HEK293 (cell line): ENCODE measurements at regions not wholly inside any gene's neighbourhood (a gene's known extent, or its start where the extent isn't known, plus 50 kb on each side); places are given as distances from the start of the nearest gene placed in this dataset.

ENCODE experiments used
- CTCF ChIA-PET: fragments of 350-600 bp; formaldehyde crosslinking; extraction: SDS; loops from one replicate; lab custom pipeline; 2021; ENCODE audit warnings: antibody characterized with exemption; lab: Yijun Ruan, JAX
- POLR2A ChIA-PET: fragments of 300-600 bp; formaldehyde crosslinking; extraction: SDS; loops from one replicate; lab custom pipeline; 2020; ENCODE audit warnings: antibody characterized with exemption, inconsistent platforms; lab: Yijun Ruan, JAX
- H3K27ac ChIP-seq: fragments of 200-500 bp; sonication (Bioruptor generic); 2 replicates; pipeline ENCODE4 v1.5.1; 2014; ENCODE audit warnings: low read depth, low read length, control low read depth, inconsistent platforms; ENCODE audit errors: extremely low read depth
- H3K36me3 ChIP-seq, 2 experiments: fragments of 200-500 bp in 1 of 2; sonication (Bioruptor generic) in 1 of 2; 1 replicate in 1 of 2; 2 replicates in 1 of 2; pipeline ENCODE4 v1.5.1; 2014 to 2017; ENCODE audit warnings: inconsistent platforms in 2 of 2, low read length in 2 of 2; ENCODE audit not compliant: control insufficient read depth in 2 of 2, insufficient read depth in 1 of 2
- H3K4me1 ChIP-seq: fragments of 200-500 bp; sonication (Bioruptor generic); 2 replicates; pipeline ENCODE4 v1.5.1; 2014; ENCODE audit warnings: mild to moderate bottlenecking, low read length, inconsistent platforms; ENCODE audit not compliant: control insufficient read depth, insufficient read depth
- H3K4me3 ChIP-seq: 2 replicates; pipeline ENCODE4 v1.5.1; 2011; ENCODE audit warnings: low read depth, mild to moderate bottlenecking, control low read depth, low read length, moderate library complexity
- H3K9me3 ChIP-seq: fragments of 200-500 bp; sonication (Bioruptor generic); 2 replicates; pipeline ENCODE4 v1.5.1; 2014; ENCODE audit warnings: low read depth, low read length, inconsistent platforms; ENCODE audit not compliant: control insufficient read depth, insufficient read depth
- GLIS1 ChIP-seq: fragments of 450-650 bp; formaldehyde crosslinking; IDR thresholded peaks from 2 replicates; pipeline ENCODE4 v1.5.1; 2016; ENCODE audit warnings: missing biosample characterization, missing genetic modification characterization
- ZBTB48 ChIP-seq: fragments of 450-650 bp; formaldehyde crosslinking; IDR thresholded peaks from 2 replicates; pipeline ENCODE4 v1.5.1; 2016; ENCODE audit warnings: missing biosample characterization, missing genetic modification characterization
- ZFP41 ChIP-seq: fragments of 450-650 bp; formaldehyde crosslinking; IDR thresholded peaks from 2 replicates; pipeline ENCODE4 v1.5.1; 2016; ENCODE audit warnings: missing biosample characterization, missing genetic modification characterization, borderline replicate concordance
- ZNF138 ChIP-seq: fragments of 450-650 bp; formaldehyde crosslinking; IDR thresholded peaks from 2 replicates; pipeline ENCODE4 v1.5.1; 2016; ENCODE audit warnings: missing biosample characterization, missing genetic modification characterization, borderline replicate concordance
- ZNF2 ChIP-seq: fragments of 450-650 bp; formaldehyde crosslinking; IDR thresholded peaks from 2 replicates; pipeline ENCODE4 v1.5.1; 2016; ENCODE audit warnings: missing biosample characterization, missing genetic modification characterization
- ZNF214 ChIP-seq: fragments of 450-650 bp; formaldehyde crosslinking; IDR thresholded peaks from 2 replicates; pipeline ENCODE4 v1.5.1; 2017; ENCODE audit warnings: missing biosample characterization, mild to moderate bottlenecking, missing genetic modification characterization, borderline replicate concordance
- ZNF223 ChIP-seq: fragments of 450-650 bp; formaldehyde crosslinking; IDR thresholded peaks from 2 replicates; pipeline ENCODE4 v1.5.1; 2016; ENCODE audit warnings: missing biosample characterization, missing genetic modification characterization
- ZNF239 ChIP-seq: fragments of 450-650 bp; formaldehyde crosslinking; IDR thresholded peaks from 2 replicates; pipeline ENCODE4 v1.5.1; 2016; ENCODE audit warnings: missing biosample characterization, missing genetic modification characterization
- ZNF24 ChIP-seq: fragments of 450-650 bp; formaldehyde crosslinking; IDR thresholded peaks from 2 replicates; pipeline ENCODE4 v1.5.1; 2016; ENCODE audit warnings: missing biosample characterization, missing genetic modification characterization
- ZNF292 ChIP-seq: fragments of 450-650 bp; formaldehyde crosslinking; IDR thresholded peaks from 2 replicates; pipeline ENCODE4 v1.5.1; 2016; ENCODE audit warnings: low read depth, missing biosample characterization, missing genetic modification characterization, borderline replicate concordance
- ZNF394 ChIP-seq: fragments of 450-650 bp; formaldehyde crosslinking; IDR thresholded peaks from 2 replicates; pipeline ENCODE4 v1.5.1; 2016; ENCODE audit warnings: missing biosample characterization, missing genetic modification characterization, mild to moderate bottlenecking, moderate library complexity, borderline replicate concordance
- ZNF48 ChIP-seq: fragments of 450-650 bp; formaldehyde crosslinking; IDR thresholded peaks from 2 replicates; pipeline ENCODE4 v1.5.1; 2016; ENCODE audit warnings: missing biosample characterization, missing genetic modification characterization
- ZNF549 ChIP-seq: fragments of 450-650 bp; IDR thresholded peaks from 2 replicates; pipeline ENCODE4 v1.5.1; 2018; ENCODE audit warnings: missing biosample characterization, missing genetic modification characterization, mild to moderate bottlenecking, inconsistent platforms, moderate library complexity
- ZNF610 ChIP-seq: fragments of 450-650 bp; formaldehyde crosslinking; IDR thresholded peaks from 2 replicates; pipeline ENCODE4 v1.5.1; 2016; ENCODE audit warnings: missing biosample characterization, missing genetic modification characterization, borderline replicate concordance
- ZNF624 ChIP-seq: fragments of 450-650 bp; formaldehyde crosslinking; IDR thresholded peaks from 2 replicates; pipeline ENCODE4 v1.5.1; 2017; ENCODE audit warnings: missing biosample characterization, missing genetic modification characterization
- ZNF626 ChIP-seq: fragments of 450-650 bp; sonication (Bioruptor Pico); formaldehyde crosslinking; IDR thresholded peaks from 2 replicates; pipeline ENCODE4 v1.5.1; 2018; ENCODE audit warnings: missing biosample characterization, missing genetic modification characterization, inconsistent platforms
- ZNF701 ChIP-seq: fragments of 450-650 bp; formaldehyde crosslinking; IDR thresholded peaks from 2 replicates; pipeline ENCODE4 v1.5.1; 2016; ENCODE audit warnings: missing biosample characterization, missing genetic modification characterization
- ZNF747 ChIP-seq: fragments of 450-650 bp; formaldehyde crosslinking; IDR thresholded peaks from 2 replicates; pipeline ENCODE4 v1.5.1; 2016; ENCODE audit warnings: missing biosample characterization, missing genetic modification characterization
- ZNF837 ChIP-seq: fragments of 450-650 bp; formaldehyde crosslinking; IDR thresholded peaks from 2 replicates; pipeline ENCODE4 v1.5.1; 2016; ENCODE audit warnings: missing biosample characterization, missing genetic modification characterization
- ZSCAN30 ChIP-seq: fragments of 450-650 bp; IDR thresholded peaks from 2 replicates; pipeline ENCODE4 v1.5.1; 2018; ENCODE audit warnings: missing biosample characterization, mild to moderate bottlenecking, missing genetic modification characterization, moderate library complexity
- ZXDB ChIP-seq: fragments of 450-650 bp; formaldehyde crosslinking; IDR thresholded peaks from 2 replicates; pipeline ENCODE4 v1.5.1; 2016; ENCODE audit warnings: missing biosample characterization, missing genetic modification characterization
- TF ChIP-seq, protein P1 (sequence below): IDR thresholded peaks from 2 replicates; pipeline ENCODE4 v1.6.1; 2011; ENCODE audit warnings: mild to moderate bottlenecking, low read depth, low read length, borderline replicate concordance
- TF ChIP-seq, protein P2 (sequence below): fragments of 450-650 bp; formaldehyde crosslinking; IDR thresholded peaks from 2 replicates; pipeline ENCODE4 v1.5.1; 2016; ENCODE audit warnings: missing biosample characterization, missing genetic modification characterization
- TF ChIP-seq, protein P3 (sequence below): fragments of 450-650 bp; formaldehyde crosslinking; IDR thresholded peaks from 2 replicates; pipeline ENCODE4 v1.5.1; 2016; ENCODE audit warnings: missing biosample characterization, missing genetic modification characterization
- TF ChIP-seq, protein P4 (sequence below): fragments of 450-650 bp; formaldehyde crosslinking; IDR thresholded peaks from 2 replicates; pipeline ENCODE4 v1.5.1; 2016; ENCODE audit warnings: missing biosample characterization, missing genetic modification characterization

DNA sequence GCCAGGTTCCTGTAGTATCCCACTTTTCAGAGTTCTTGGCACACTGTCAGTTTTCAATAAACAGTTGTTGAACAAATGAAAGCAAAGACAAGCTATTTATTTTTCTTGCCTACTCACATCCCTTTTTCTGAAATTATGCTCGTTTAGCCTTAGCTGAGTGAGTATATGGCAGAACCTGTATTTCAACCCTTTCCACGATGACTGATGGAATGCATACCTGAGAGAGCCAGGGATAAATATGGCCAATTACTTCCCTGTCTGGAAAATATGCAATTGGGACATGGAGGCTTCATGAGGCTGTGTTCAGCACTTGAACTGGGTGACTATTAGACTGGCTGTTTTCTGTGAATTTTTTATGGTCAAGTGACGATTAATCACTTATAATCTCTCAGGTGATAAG, 144.5 kb upstream of the POT1 start:
- Histone ChIP-seq H3K27ac (no peak overlapping the region), H3K36me3 (no peaks in the 10 kb centered on the region), H3K4me1 (no peaks in the 10 kb centered on the region), H3K9me3 (no peaks in the 10 kb centered on the region), H3K4me3 (no peak overlapping the region)
- CTCF ChIA-PET, result no interaction called here
- POLR2A ChIA-PET, result no interaction called here
- no peak for TF ChIP-seq ZNF747 (tag by site-specific recombination)
- TF ChIP-seq, protein P1, sequence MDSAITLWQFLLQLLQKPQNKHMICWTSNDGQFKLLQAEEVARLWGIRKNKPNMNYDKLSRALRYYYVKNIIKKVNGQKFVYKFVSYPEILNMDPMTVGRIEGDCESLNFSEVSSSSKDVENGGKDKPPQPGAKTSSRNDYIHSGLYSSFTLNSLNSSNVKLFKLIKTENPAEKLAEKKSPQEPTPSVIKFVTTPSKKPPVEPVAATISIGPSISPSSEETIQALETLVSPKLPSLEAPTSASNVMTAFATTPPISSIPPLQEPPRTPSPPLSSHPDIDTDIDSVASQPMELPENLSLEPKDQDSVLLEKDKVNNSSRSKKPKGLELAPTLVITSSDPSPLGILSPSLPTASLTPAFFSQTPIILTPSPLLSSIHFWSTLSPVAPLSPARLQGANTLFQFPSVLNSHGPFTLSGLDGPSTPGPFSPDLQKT, result no peak
- TF ChIP-seq ZNF624 (tag by site-specific recombination), result no peak

DNA sequence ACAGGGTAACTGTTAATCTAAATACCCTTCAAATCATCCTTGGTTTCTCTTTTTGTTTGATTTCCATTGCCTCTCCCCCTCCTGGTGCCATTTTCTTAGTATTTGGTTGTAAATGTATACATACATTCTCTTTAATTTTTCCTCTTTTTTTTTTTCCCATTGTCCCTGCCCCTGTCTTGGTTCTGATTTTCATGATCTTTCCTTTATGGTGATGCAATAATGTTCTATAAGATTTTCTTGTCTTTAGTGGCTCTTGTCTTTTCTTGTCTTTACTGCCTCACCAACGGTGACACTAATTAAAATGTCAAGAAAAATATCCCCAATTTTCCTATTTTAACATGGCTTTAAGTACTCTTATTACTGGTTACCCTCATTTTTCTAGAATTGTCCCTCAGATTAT, 135.9 kb upstream of the POT1 start:
- H3K36me3 ChIP-seq, result no peaks in the 10 kb centered on the region
- CTCF ChIA-PET, result no interaction called here
- POLR2A ChIA-PET, result no interaction called here
- TF ChIP-seq ZNF549 (tag by site-specific recombination) (no peak), ZNF239 (tag by site-specific recombination) (no peak), ZNF837 (tag by site-specific recombination) (no peak), ZNF24 (tag by site-specific recombination) (no peak), ZNF48 (tag by site-specific recombination) (no peak)
- TF ChIP-seq, protein P2, sequence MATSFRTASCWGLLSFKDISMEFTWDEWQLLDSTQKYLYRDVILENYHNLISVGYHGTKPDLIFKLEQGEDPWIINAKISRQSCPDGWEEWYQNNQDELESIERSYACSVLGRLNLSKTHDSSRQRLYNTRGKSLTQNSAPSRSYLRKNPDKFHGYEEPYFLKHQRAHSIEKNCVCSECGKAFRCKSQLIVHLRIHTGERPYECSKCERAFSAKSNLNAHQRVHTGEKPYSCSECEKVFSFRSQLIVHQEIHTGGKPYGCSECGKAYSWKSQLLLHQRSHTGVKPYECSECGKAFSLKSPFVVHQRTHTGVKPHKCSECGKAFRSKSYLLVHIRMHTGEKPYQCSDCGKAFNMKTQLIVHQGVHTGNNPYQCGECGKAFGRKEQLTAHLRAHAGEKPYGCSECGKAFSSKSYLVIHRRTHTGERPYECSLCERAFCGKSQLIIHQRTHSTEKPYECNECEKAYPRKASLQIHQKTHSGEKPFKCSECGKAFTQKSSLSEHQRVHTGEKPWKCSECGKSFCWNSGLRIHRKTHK, result no peak
- no peaks in the 10 kb centered on the region for H3K9me3 ChIP-seq
- H3K4me1 ChIP-seq, result no peaks in the 10 kb centered on the region
- H3K27ac ChIP-seq, result no peak overlapping the region
- H3K4me3 ChIP-seq, result no peak overlapping the region

DNA sequence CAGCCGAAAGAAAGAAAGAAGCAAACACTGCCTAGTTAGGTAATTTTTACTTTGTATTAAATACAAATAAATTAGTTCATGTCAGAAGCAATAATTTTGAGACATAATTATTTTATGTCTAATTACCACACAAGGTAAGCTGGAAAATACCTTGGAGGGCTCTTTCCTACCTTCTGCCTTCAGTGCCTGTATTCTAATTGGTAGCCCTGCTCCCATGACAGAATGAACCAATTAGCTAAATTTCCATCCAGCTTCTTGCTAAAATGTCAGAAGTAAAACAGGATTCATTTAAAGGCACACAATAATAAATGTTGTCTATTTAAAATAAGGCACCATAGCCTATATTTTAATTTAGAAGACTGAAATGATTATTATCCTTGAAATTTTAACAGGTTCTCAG, 135.4 kb upstream of the POT1 start:
- H3K4me1 ChIP-seq, result no peaks in the 10 kb centered on the region
- H3K4me3 ChIP-seq, result no peak overlapping the region
- no peaks in the 10 kb centered on the region for H3K36me3 ChIP-seq
- H3K27ac ChIP-seq, result no peak overlapping the region
- no peaks in the 10 kb centered on the region for H3K9me3 ChIP-seq
- ChIA-PET POLR2A (no interaction called here), CTCF (no interaction called here)
- TF ChIP-seq ZXDB (tag by site-specific recombination) (no peak), ZNF626 (tag by site-specific recombination) (no peak), ZNF394 (no peak), ZNF138 (tag by site-specific recombination) (no peak), ZSCAN30 (no peak), ZNF701 (no peak), ZFP41 (tag by site-specific recombination) (no peak), ZBTB48 (no peak), ZNF610 (tag by site-specific recombination) (no peak), ZNF214 (tag by site-specific recombination) (no peak), ZNF2 (no peak), ZNF292 (tag by site-specific recombination) (no peak), ZNF837 (tag by site-specific recombination) (no peak), GLIS1 (tag by site-specific recombination) (no peak), ZNF223 (tag by site-specific recombination) (no peak)
- TF ChIP-seq, protein P3, sequence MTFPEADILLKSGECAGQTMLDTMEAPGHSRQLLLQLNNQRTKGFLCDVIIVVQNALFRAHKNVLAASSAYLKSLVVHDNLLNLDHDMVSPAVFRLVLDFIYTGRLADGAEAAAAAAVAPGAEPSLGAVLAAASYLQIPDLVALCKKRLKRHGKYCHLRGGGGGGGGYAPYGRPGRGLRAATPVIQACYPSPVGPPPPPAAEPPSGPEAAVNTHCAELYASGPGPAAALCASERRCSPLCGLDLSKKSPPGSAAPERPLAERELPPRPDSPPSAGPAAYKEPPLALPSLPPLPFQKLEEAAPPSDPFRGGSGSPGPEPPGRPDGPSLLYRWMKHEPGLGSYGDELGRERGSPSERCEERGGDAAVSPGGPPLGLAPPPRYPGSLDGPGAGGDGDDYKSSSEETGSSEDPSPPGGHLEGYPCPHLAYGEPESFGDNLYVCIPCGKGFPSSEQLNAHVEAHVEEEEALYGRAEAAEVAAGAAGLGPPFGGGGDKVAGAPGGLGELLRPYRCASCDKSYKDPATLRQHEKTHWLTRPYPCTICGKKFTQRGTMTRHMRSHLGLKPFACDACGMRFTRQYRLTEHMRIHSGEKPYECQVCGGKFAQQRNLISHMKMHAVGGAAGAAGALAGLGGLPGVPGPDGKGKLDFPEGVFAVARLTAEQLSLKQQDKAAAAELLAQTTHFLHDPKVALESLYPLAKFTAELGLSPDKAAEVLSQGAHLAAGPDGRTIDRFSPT, result no peak
- TF ChIP-seq, protein P4, sequence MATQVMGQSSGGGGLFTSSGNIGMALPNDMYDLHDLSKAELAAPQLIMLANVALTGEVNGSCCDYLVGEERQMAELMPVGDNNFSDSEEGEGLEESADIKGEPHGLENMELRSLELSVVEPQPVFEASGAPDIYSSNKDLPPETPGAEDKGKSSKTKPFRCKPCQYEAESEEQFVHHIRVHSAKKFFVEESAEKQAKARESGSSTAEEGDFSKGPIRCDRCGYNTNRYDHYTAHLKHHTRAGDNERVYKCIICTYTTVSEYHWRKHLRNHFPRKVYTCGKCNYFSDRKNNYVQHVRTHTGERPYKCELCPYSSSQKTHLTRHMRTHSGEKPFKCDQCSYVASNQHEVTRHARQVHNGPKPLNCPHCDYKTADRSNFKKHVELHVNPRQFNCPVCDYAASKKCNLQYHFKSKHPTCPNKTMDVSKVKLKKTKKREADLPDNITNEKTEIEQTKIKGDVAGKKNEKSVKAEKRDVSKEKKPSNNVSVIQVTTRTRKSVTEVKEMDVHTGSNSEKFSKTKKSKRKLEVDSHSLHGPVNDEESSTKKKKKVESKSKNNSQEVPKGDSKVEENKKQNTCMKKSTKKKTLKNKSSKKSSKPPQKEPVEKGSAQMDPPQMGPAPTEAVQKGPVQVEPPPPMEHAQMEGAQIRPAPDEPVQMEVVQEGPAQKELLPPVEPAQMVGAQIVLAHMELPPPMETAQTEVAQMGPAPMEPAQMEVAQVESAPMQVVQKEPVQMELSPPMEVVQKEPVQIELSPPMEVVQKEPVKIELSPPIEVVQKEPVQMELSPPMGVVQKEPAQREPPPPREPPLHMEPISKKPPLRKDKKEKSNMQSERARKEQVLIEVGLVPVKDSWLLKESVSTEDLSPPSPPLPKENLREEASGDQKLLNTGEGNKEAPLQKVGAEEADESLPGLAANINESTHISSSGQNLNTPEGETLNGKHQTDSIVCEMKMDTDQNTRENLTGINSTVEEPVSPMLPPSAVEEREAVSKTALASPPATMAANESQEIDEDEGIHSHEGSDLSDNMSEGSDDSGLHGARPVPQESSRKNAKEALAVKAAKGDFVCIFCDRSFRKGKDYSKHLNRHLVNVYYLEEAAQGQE (tag by site-specific recombination), result no peak
